Epidermal melanocyte (primary cell): ENCODE measurements at regions not wholly inside any gene's neighbourhood (a gene's known extent, or its start where the extent isn't known, plus 50 kb on each side); places are given as distances from the start of the nearest gene placed in this dataset.

Source experiments
- DNase-seq: peaks from one replicate; pipeline ENCODE4 v3.0.0; 2011; ENCODE audit warnings: low spot score; ENCODE audit not compliant: insufficient read length

GRCh38 chr13:73633817-73634460 lies 500.3 kb downstream of the KLF12 start:
- DNase-seq = no peak

GRCh38 chr13:73631411-73631810 lies 502.8 kb downstream of the KLF12 start:
- DNase-seq = no peak

GRCh38 chr13:73625562-73626339 lies 508.5 kb downstream of the KLF12 start:
- DNase-seq = no peak

- no peak for DNase-seq
Measured at GRCh38 chr13:73623281-73623680, 510.9 kb downstream of the KLF12 start.

GRCh38 chr13:73622381-73622780 lies 511.8 kb downstream of the KLF12 start:
- no peak for DNase-seq

GRCh38 chr13:73618275-73618865 lies 515.8 kb downstream of the KLF12 start:
- DNase-seq = no peak

GRCh38 chr13:73616861-73617260 lies 517.3 kb downstream of the KLF12 start:
- DNase-seq = no peak

GRCh38 chr13:73610799-73611592 lies 523.2 kb downstream of the KLF12 start:
- DNase-seq = no peak

- no peak for DNase-seq
Measured at GRCh38 chr13:73608711-73609485, 525.3 kb downstream of the KLF12 start.

- no peak for DNase-seq
Measured at GRCh38 chr13:73608157-73608516, 526.1 kb downstream of the KLF12 start.

GRCh38 chr13:73607489-73608156 lies 526.6 kb downstream of the KLF12 start:
- no peak for DNase-seq

GRCh38 chr13:73603646-73604045 lies 530.6 kb downstream of the KLF12 start:
- DNase-seq = no peak

- no peak for DNase-seq
Measured at GRCh38 chr13:73602295-73602694, 531.9 kb downstream of the KLF12 start.

- DNase-seq = no peak
Measured at GRCh38 chr13:73601708-73602107, 532.5 kb downstream of the KLF12 start.

- DNase-seq = no peak
Measured at GRCh38 chr13:73599232-73600128, 534.7 kb downstream of the KLF12 start.

- no peak for DNase-seq
Measured at GRCh38 chr13:73598020-73598712, 536.0 kb downstream of the KLF12 start.

GRCh38 chr13:73596382-73596781 lies 537.6 kb downstream of the KLF5 start:
- DNase-seq = no peak

GRCh38 chr13:73593199-73593765 lies 534.5 kb downstream of the KLF5 start:
- DNase-seq = no peak

GRCh38 chr13:73591861-73592260 lies 533.1 kb downstream of the KLF5 start:
- no peak for DNase-seq
